BE2C (cell line): ENCODE measurements at regions not wholly inside any gene's neighbourhood (a gene's known extent, or its start where the extent isn't known, plus 50 kb on each side); places are given as distances from the start of the nearest gene placed in this dataset.
"Not testable (repeated sequence)": the region's sequence is repeated elsewhere in the genome, so short reads cannot be mapped to it uniquely, and the experiment has no call there.

ENCODE experiments used
- DNase-seq: peaks from one replicate; pipeline ENCODE4 v3.0.0-alpha.2; 2020
- H3K27me3 ChIP-seq: fragments of 250-450 bp; sonication (Bioruptor Pico); 2 replicates; pipeline ENCODE4 v1.5.1; 2020; ENCODE audit warnings: mild to moderate bottlenecking
- H3K36me3 ChIP-seq: fragments of 250-450 bp; sonication (Bioruptor Pico); 2 replicates; pipeline ENCODE4 v1.5.1; 2020; ENCODE audit warnings: mild to moderate bottlenecking
- H3K4me1 ChIP-seq: fragments of 250-450 bp; sonication (Bioruptor Pico); 2 replicates; pipeline ENCODE4 v1.5.1; 2020
- H3K4me3 ChIP-seq: 2 replicates; pipeline ENCODE4 v1.5.1; 2011; ENCODE audit warnings: low read depth, low read length
- H3K9me3 ChIP-seq: fragments of 250-450 bp; sonication (Bioruptor Pico); 2 replicates; pipeline ENCODE4 v1.5.1; 2020
- CTCF ChIP-seq: IDR thresholded peaks from 2 replicates; pipeline ENCODE4 v1.5.1; 2012; ENCODE audit warnings: mild to moderate bottlenecking, low read depth, low read length

GRCh38 chr2:47964277-47964676 lies 58.0 kb upstream of the FBXO11 start:
- Histone ChIP-seq H3K4me1 (no peaks in the 10 kb centered on the region), H3K4me3 (no peak overlapping the region), H3K27me3 (no peaks in the 10 kb centered on the region), H3K9me3 (no peaks in the 10 kb centered on the region), H3K36me3 (no peaks in the 10 kb centered on the region)
- no peak for TF ChIP-seq CTCF
- no peak for DNase-seq

- Histone ChIP-seq H3K9me3 (no peaks in the 10 kb centered on the region), H3K4me3 (no peak overlapping the region), H3K36me3 (no peaks in the 10 kb centered on the region), H3K4me1 (no peaks in the 10 kb centered on the region), H3K27me3 (no peaks in the 10 kb centered on the region)
- no peak for DNase-seq
- TF ChIP-seq CTCF = no peak
Observed at GRCh38 chr2:47964722-47965434, 58.6 kb upstream of the FBXO11 start.

GRCh38 chr2:47976728-47977127 lies 70.4 kb upstream of the FBXO11 start:
- H3K9me3 ChIP-seq, H3K36me3 ChIP-seq: not testable (repeated sequence)

GRCh38 chr2:47984041-47984440 lies 77.7 kb upstream of the FBXO11 start:
- no peak for TF ChIP-seq CTCF

More at GRCh38 chr2:47976728-47977127, 70.4 kb upstream of the FBXO11 start:
- H3K4me3 ChIP-seq, H3K27me3 ChIP-seq, DNase-seq, H3K4me1 ChIP-seq: not testable (repeated sequence)

GRCh38 chr2:47990503-47990902 lies 84.2 kb upstream of the FBXO11 start:
- Histone ChIP-seq H3K9me3 (no peaks in the 10 kb centered on the region), H3K36me3 (no peaks in the 10 kb centered on the region), H3K4me1 (no peaks in the 10 kb centered on the region), H3K4me3 (no peak overlapping the region), H3K27me3 (no peaks in the 10 kb centered on the region)
- no peak for TF ChIP-seq CTCF
- DNase-seq = no peak

More at GRCh38 chr2:47984041-47984440, 77.7 kb upstream of the FBXO11 start:
- no peaks in the 10 kb centered on the region for H3K27me3 ChIP-seq
- no peaks in the 10 kb centered on the region for H3K36me3 ChIP-seq
- no peak overlapping the region for H3K4me3 ChIP-seq
- H3K4me1 ChIP-seq = no peaks in the 10 kb centered on the region
- H3K9me3 ChIP-seq = no peaks in the 10 kb centered on the region
- DNase-seq = no peak

- Histone ChIP-seq H3K4me3 (no peak overlapping the region), H3K27me3 (no peaks in the 10 kb centered on the region), H3K4me1 (no peaks in the 10 kb centered on the region), H3K36me3 (no peaks in the 10 kb centered on the region), H3K9me3 (no peaks in the 10 kb centered on the region)
- no peak for TF ChIP-seq CTCF
- DNase-seq = no peak
Observed at GRCh38 chr2:47992671-47993070, 86.4 kb upstream of the FBXO11 start.
